Mucosa of gallbladder (tissue), 1 donor: ENCODE measurements at regions not wholly inside any gene's neighbourhood (a gene's known extent, or its start where the extent isn't known, plus 50 kb on each side); places are given as distances from the start of the nearest gene placed in this dataset.

ENCODE experiments used
- DNase-seq: peaks from one replicate; pipeline ENCODE4 v3.0.0-alpha.2; 2020; ENCODE audit warnings: low spot score
- donor health status: DM: no; HTN: no; CAD: no.

- DNase-seq: no peak
Measured at GRCh38 chr20:52818491-52818890, 153.7 kb upstream of the TSHZ2 start.

GRCh38 chr20:52817981-52818380 lies 154.2 kb upstream of the TSHZ2 start:
- DNase-seq: no peak

- no peak for DNase-seq
Measured at GRCh38 chr20:52817511-52817910, 154.6 kb upstream of the TSHZ2 start.

- DNase-seq: no peak
Measured at GRCh38 chr20:52814371-52814770, 157.8 kb upstream of the TSHZ2 start.

GRCh38 chr20:52812231-52812847 lies 159.8 kb upstream of the TSHZ2 start:
- DNase-seq: no peak

GRCh38 chr20:52809003-52809402 lies 163.2 kb upstream of the TSHZ2 start:
- DNase-seq: no peak

DNA sequence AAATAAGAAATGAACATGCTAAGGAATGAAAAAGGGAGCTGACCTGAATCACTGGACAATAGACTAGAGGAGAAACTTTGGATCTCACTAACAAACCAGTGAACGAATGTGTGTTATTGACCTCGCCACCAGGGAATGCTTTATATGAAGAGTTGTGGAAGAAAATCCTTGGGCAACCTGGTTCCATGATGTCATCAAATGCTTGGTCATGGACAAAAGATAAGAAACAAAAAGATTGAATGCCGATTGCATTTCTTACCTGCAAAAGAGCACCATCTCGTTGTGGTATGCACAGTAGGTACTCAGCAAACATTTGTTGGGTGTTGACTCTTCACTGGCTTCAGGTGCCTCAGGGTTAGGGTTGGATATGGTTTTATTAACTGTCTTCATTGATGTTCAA lies 165.2 kb upstream of the TSHZ2 start:
- no peak for DNase-seq

DNA sequence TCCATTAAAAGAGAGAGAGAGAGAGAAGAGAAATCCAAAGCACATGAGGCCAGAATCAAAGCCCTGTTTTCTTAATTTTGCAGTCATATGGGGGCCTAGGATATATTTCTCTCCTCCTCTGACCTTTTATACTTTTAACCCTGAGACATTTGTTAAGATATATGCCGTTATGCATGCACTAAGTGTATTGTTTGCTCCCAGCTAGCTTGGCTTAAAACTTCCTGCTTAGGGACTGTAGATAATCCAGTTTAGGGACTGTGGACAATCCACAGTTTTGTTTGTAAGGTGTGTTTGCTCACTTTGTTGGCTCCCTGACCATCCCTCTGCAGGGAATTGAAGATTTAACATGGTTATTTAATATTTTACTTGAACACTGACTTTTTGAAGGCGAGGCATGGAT lies 166.3 kb upstream of the TSHZ2 start:
- no peak for DNase-seq

DNA sequence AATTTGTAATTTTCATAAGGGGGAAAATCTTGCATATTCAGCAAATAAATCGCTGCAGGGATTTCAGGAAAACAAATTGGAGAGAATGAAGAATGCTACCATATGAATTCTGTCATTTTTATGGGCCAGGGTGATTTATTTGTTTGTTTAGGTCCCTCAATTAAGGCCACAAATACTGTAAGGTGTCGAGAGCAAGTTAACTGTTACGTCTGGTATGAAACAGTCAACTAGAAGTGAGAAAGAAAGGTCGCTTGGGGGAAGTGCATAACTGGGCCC lies 166.9 kb upstream of the TSHZ2 start:
- no peak for DNase-seq

DNA sequence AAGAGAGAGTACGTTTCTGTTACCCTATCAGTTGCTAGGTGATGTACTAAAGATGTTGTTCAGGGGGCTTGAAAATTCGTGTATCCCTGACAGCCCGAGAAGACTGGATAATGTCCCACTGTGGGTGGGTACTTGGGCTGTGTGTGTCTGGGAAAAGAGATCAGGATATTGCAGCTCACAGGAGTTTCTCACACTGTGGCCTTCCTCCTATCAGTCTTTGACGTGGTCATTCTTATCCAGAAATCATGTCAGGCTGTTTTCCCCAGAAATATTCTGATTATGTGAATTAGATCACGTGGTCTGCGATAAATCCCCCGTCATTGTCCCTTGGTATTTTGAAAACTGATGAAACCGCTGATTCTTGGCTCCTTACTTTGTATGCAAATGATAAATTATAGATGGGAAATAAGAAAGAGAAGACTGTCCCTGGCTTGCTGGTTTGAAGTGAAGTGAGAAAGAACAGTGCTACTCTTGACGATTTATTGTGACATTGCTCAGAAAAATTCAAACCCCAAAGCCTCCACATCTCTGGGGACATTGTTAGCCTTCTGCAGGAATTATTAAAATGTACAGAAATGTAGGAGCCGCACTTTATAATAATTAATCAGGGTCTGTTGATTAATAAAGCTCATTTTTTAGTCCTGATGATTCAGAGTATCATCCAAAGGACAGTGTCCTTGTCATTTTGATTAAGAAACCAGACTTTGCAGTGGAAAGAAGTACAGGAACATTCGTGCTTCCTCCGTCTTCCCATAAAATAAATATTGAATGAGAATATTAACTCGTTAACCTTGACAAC lies 167.5 kb upstream of the TSHZ2 start:
- no peak for DNase-seq

DNA sequence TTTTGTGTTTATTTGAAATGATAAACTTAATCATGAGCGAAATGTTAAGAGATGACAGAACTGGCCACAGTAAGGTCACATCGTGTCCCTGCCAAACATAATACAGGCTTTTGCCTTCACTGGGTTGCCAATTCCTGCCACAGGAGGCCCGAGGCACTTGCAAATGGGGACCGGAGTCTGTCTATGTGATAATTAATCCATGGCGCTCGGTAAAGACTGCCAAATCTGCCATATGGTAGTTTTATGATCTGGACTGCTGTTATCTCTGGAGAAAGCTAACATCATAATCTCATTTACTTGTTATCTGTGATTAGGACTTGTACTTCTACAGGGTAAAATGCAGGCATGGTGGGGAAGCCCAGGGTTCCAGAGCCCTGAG lies 170.5 kb upstream of the TSHZ2 start:
- DNase-seq: no peak

GRCh38 chr20:52800734-52801627 lies 171.2 kb upstream of the TSHZ2 start:
- DNase-seq: no peak

DNA sequence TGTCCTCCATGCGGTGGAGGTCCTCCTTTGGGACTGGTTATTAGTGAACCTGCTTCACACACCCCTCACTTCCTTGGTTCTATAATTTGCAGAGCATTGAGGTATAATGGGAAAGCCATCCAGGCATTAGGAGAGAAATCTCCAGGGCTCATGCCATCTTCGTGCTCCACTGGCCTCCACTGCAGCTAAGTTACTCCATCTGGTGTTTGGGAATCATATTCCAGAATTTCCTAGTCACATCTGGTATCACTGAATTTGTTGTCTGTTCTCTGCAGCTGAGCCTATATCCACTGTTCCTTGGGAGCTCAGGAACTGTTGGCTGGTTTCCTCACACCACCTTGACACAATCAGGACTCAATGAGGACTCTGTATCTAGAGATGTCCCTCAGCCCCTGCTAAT lies 173.0 kb upstream of the TSHZ2 start:
- DNase-seq: no peak

GRCh38 chr20:52798124-52798523 lies 174.0 kb upstream of the TSHZ2 start:
- no peak for DNase-seq

DNA sequence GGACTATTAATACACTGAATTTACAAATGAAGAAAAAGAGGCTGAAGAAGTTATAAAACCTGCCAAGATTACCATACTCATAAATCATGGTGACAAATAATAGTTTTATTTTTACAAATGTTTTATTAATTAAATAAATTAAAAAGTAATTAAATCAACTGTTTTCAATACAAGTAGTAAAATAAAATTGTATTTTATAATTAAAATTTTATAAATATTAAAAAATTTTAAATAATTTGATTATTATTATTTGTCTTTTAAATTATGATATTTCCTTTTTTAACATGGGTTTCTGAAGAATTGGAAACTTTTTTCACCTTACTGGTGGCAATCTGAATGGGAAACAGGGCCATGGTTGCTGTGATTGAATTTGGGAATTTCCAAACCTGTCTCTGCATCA lies 177.3 kb upstream of the TSHZ2 start:
- no peak for DNase-seq

GRCh38 chr20:52793339-52793963 lies 178.7 kb upstream of the TSHZ2 start:
- no peak for DNase-seq

GRCh38 chr20:52791091-52791490 lies 181.1 kb upstream of the TSHZ2 start:
- no peak for DNase-seq

DNA sequence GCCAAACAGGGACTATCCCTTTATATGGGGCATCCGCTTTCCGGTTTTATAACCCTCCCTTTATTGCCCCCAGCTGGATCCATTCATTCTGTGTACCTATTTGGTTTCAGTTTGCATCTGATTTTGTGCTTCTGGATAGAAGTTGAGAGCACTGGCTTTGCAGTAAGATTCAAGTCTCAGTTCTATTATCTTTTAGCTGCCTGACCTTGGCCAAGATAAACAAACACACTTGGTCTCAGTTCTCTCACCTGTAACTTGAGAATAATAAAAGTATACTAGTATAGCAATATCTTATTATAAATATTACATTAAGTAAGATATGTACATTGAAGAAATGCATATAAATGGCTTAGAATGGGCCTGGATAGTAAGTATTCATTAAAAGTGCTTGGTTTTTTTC lies 182.4 kb upstream of the TSHZ2 start:
- no peak for DNase-seq

GRCh38 chr20:52787962-52788361 lies 184.2 kb upstream of the TSHZ2 start:
- DNase-seq: no peak

DNA sequence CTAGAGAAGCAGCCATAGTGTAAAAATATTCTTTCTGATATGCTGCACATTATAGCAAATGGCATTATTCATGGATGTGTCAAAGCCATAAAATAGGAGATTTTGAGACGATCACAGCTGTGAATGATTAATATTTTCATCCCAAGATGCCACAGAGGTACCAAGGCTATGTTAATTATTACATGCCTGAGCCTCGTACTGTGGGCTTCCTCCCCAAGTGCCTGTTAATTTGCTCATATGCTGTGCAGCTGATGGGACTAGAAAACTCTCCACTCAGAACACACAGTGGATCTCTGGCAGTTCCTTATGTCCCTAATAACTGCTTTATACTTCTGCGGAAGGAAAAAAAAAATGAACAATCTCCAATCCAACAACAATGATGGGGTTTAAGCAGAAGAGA lies 184.9 kb upstream of the TSHZ2 start:
- DNase-seq: no peak

GRCh38 chr20:52785679-52786078 lies 186.5 kb upstream of the TSHZ2 start:
- no peak for DNase-seq

DNA sequence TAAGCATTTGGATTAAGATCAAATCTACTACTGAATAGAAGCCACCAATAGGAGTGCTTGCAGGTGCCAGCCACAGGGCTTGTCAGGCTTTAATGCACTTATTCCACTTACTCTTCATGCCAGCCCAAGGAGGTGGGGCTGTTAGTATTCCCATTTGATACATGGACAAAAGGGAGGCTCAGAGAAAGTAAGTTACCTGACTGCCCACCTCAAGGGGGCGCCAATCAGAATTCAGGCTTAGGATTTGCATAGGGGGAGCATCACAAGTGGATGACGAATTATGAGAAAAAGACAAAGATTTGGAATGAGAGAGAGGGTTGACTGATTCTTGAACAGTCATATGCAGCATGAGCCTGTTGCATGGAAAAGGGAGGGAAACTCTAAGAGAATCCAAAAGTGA lies 188.4 kb upstream of the TSHZ2 start:
- DNase-seq: no peak

DNA sequence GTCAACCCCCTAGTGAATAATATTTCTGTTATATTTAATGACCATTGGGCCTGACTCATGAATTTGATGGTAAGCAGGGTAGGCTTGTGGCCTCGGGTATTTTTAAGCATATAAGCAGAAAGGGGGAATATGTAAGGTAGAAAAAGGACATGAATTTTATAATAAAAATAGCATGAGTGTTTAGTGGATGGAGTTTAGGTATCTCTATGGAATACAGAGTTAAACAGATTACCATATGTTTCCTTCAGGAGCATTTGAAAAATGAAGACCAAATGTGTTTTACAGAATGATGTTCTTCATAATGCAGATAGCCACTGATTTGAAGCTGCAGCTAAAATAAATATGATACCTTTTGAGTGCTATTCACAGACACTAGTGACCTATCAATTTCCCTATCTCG lies 191.7 kb upstream of the TSHZ2 start:
- DNase-seq: no peak
